ENCODE measurements at regions not wholly inside any gene's neighbourhood (a gene's known extent, or its start where the extent isn't known, plus 50 kb on each side); places are given as distances from the start of the nearest gene placed in this dataset.

DNA sequence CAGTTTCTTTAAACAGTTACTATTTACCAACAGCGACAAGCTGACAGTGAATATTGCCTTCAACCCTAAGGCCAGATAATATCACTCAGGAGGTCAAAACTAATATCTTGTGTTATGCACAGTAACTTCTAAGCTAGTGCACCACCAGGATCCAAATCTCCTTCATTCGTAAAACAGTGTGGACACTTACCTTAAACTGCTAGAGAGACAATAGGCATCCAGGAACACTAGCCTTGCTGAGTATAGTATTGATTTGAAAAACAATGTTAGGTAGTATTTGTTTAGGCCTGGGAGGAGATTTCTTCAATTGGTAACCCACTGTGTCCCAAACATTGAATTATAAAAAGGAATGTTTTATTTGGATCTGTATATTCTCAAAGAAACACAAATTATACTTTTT lies 707.9 kb upstream of the UBE2E2 start:
- FAIRE-seq (no peak), DNase-seq (ENCODE audit: insufficient read length, low spot score) (no peak)
- TF ChIP-seq PAX5 (IDR thresholded peaks at IDR 0.05; ENCODE audit: insufficient read depth, low read length, severe bottlenecking): no peak
- no peak for TF ChIP-seq POU2F2 (IDR thresholded peaks at IDR 0.05; ENCODE audit: low read depth, low read length)
- TF ChIP-seq POLR2A (IDR thresholded peaks at IDR 0.05; ENCODE audit: low read depth, low read length): no peak

DNA sequence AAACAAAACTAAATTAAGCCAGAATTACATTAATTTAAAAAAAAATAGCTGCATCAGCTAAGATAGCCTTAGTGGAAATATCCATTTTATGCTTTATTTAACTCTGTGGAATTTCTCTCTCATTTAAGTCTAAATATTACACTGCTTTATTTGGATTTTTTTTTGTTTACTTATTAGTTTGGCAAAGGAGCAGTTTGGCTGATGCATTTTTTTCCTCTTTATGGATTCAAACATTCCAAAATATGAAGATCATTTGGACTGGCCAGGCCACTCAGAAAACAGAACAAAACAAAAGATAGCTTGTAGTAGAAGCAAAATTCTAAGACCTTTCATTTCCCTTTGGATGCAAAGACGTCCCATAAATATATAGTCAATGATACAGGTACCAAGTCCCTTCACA lies 707.3 kb upstream of the UBE2E2 start:
- DNase-seq (ENCODE audit: insufficient read length, low spot score): no peak
- TF ChIP-seq POLR2AphosphoS5 (IDR thresholded peaks at IDR 0.05; ENCODE audit: low read depth, low read length): no peak
- TF ChIP-seq POU2F2 (IDR thresholded peaks at IDR 0.05; ENCODE audit: low read depth, low read length): no peak
- no peak for TF ChIP-seq POLR2A (IDR thresholded peaks at IDR 0.05; ENCODE audit: low read depth, low read length)
- no peak for TF ChIP-seq SPI1 (IDR thresholded peaks at IDR 0.05; ENCODE audit: low read depth, low read length)
- TF ChIP-seq TAF1 (IDR thresholded peaks at IDR 0.05; ENCODE audit: low read depth, low read length): no peak
- no peak for TF ChIP-seq PAX5 (IDR thresholded peaks at IDR 0.05; ENCODE audit: insufficient read depth, low read length, severe bottlenecking)
- no peak for FAIRE-seq

DNA sequence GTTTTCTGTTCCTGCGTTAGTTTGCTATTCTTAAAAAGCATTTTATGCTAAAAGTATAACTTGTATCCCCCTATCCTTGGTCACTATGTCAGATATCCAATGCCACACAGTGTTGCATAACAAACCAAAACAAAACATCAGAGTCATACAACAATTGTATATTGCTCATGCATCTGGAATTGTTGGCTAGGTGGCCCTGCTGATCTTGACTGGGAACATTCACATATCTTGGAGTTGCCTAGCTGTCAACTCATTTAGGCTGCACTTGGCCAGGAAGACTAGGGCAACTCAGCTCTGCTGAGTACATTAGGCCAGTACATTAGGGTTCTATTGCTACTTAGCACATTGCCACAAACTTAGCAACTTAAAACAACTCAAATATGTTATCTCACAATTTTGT lies 706.5 kb upstream of the UBE2E2 start:
- FAIRE-seq (no peak), DNase-seq (ENCODE audit: insufficient read length, low spot score) (no peak)
- TF ChIP-seq POLR2AphosphoS5 (IDR thresholded peaks at IDR 0.05; ENCODE audit: low read depth, low read length): no peak
- TF ChIP-seq SPI1 (IDR thresholded peaks at IDR 0.05; ENCODE audit: low read depth, low read length): no peak
- TF ChIP-seq POLR2A (IDR thresholded peaks at IDR 0.05; ENCODE audit: low read depth, low read length): no peak

DNA sequence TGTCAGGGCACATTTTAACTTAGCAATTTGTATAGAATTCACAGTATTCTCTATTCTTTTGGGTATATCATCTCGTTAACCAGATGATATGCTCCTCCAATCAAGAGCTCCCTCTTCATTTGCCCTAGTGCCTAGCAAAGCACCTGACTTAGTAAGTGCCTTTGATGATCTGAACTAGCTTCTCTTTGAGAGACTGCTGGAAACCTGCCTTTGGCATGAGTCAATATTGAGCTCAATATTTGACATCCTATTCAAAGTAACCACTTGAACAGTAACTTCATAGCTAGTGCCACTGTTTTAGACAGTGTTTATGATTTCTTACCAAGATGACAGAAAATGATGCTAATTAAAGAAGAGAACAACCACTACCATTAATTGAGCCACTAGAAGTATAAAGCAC lies 696.3 kb upstream of the UBE2E2 start:
- FAIRE-seq: no peak
- TF ChIP-seq POU2F2 (IDR thresholded peaks at IDR 0.05; ENCODE audit: low read depth, low read length) (no peak), POLR2AphosphoS5 (IDR thresholded peaks at IDR 0.05; ENCODE audit: low read depth, low read length) (no peak), TAF1 (IDR thresholded peaks at IDR 0.05; ENCODE audit: low read depth, low read length) (no peak), POLR2A (IDR thresholded peaks at IDR 0.05; ENCODE audit: low read depth, low read length) (no peak), SPI1 (IDR thresholded peaks at IDR 0.05; ENCODE audit: low read depth, low read length) (no peak)
- DNase-seq (ENCODE audit: insufficient read length, low spot score): no peak

DNA sequence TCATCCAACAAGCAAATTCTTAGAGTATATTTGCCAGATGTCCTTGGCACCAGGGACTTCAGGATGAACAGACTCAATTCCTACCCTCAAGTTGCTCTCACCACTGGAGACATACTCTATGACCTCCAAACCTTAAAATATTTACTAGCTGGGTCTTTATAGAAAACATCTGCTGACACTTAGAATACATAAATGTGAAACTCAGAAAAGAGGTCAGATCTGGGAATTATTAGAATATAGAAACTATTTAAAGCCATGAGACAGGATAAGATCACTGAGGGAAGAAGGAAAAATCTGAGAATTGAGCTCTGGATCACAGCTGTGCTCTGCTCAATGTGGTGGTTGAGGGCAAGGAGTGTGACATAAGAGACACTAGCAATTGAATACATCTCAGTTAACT lies 695.4 kb upstream of the UBE2E2 start:
- FAIRE-seq (no peak), DNase-seq (ENCODE audit: insufficient read length, low spot score) (no peak)
- no peak for TF ChIP-seq PAX5 (IDR thresholded peaks at IDR 0.05; ENCODE audit: insufficient read depth, low read length, severe bottlenecking)
- no peak for TF ChIP-seq SPI1 (IDR thresholded peaks at IDR 0.05; ENCODE audit: low read depth, low read length)
- TF ChIP-seq TAF1 (IDR thresholded peaks at IDR 0.05; ENCODE audit: low read depth, low read length): no peak
- TF ChIP-seq POLR2AphosphoS5 (IDR thresholded peaks at IDR 0.05; ENCODE audit: low read depth, low read length): no peak
- no peak for TF ChIP-seq POU2F2 (IDR thresholded peaks at IDR 0.05; ENCODE audit: low read depth, low read length)
- no peak for TF ChIP-seq POLR2A (IDR thresholded peaks at IDR 0.05; ENCODE audit: low read depth, low read length)

DNA sequence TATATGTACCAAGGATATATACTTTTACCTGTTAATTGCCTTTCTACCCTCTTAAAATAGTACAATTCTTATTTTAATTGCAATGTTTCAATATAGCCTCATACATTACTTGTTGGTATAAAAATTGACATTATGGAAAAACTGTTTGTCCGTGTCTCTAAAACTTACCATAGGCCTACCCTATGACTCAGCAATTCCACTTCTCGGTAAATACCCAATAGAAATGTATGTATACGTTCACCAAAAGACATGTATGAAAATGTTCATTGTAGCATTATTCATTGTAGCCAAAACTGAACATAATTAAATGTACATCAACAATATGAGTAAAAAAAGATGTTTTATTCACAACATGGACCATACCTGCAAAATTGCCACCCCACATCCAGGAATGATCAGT lies 679.2 kb upstream of the UBE2E2 start:
- DNase-seq (ENCODE audit: insufficient read length, low spot score) (no peak), FAIRE-seq (no peak)
- TF ChIP-seq SPI1 (IDR thresholded peaks at IDR 0.05; ENCODE audit: low read depth, low read length): no peak
- no peak for TF ChIP-seq PAX5 (IDR thresholded peaks at IDR 0.05; ENCODE audit: insufficient read depth, low read length, severe bottlenecking)
- TF ChIP-seq POU2F2 (IDR thresholded peaks at IDR 0.05; ENCODE audit: low read depth, low read length): no peak
- TF ChIP-seq TAF1 (IDR thresholded peaks at IDR 0.05; ENCODE audit: low read depth, low read length): no peak
- no peak for TF ChIP-seq POLR2AphosphoS5 (IDR thresholded peaks at IDR 0.05; ENCODE audit: low read depth, low read length)
- TF ChIP-seq POLR2A (IDR thresholded peaks at IDR 0.05; ENCODE audit: low read depth, low read length): no peak

DNA sequence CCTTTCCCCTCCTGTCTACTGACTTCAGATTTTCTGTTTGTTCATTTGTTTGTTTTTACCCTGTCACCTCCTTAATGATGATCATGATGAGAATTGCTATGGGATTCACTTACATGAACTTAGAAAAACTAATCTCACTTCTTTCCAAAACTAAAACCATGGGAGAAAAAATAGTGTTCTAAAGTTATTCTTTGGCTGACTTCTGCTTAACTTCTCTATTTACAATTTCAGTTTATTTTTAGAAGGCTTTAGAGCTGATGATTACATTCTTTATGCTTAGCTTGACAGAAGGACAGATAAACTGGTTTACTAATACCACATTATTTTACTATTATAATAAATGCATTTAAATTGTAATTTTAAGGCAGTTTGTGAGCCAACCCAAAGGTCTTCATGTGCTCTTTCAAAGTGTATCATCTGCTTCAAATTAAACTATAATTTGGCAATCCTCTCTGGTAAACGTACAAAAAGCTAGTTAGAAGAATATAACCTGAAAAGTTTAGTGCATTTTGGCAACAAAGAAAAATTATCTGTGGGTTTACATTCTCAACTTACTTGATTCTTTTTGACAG lies 676.8 kb upstream of the UBE2E2 start:
- no peak for TF ChIP-seq PAX5 (IDR thresholded peaks at IDR 0.05; ENCODE audit: insufficient read depth, low read length, severe bottlenecking)
- no peak for TF ChIP-seq SPI1 (IDR thresholded peaks at IDR 0.05; ENCODE audit: low read depth, low read length)
- no peak for TF ChIP-seq POLR2AphosphoS5 (IDR thresholded peaks at IDR 0.05; ENCODE audit: low read depth, low read length)
- TF ChIP-seq POLR2A (IDR thresholded peaks at IDR 0.05; ENCODE audit: low read depth, low read length): no peak
- no peak for TF ChIP-seq TAF1 (IDR thresholded peaks at IDR 0.05; ENCODE audit: low read depth, low read length)
- TF ChIP-seq POU2F2 (IDR thresholded peaks at IDR 0.05; ENCODE audit: low read depth, low read length): no peak
- FAIRE-seq (no peak), DNase-seq (ENCODE audit: insufficient read length, low spot score) (no peak)

DNA sequence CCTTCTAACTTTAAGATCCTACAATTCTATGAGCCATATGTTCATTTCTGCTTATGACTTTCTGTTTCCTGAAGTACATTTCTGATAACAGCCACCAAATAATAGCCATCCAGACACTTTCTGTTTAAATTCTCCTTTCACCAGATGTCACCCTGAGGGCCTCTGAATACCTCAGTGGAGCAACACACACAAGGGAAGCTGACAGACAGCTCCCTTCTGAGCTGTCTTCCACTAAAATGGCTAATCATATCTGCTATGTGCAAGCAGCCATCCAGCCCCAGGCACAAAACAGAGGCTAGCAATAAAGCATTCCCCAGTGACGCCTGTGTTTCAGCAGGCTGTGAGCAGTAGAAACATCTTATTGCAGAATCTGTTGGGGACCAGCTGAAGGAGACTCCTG lies 666.6 kb upstream of the UBE2E2 start:
- FAIRE-seq (no peak), DNase-seq (ENCODE audit: insufficient read length, low spot score) (no peak)
- no peak for TF ChIP-seq POLR2A (IDR thresholded peaks at IDR 0.05; ENCODE audit: low read depth, low read length)

DNA sequence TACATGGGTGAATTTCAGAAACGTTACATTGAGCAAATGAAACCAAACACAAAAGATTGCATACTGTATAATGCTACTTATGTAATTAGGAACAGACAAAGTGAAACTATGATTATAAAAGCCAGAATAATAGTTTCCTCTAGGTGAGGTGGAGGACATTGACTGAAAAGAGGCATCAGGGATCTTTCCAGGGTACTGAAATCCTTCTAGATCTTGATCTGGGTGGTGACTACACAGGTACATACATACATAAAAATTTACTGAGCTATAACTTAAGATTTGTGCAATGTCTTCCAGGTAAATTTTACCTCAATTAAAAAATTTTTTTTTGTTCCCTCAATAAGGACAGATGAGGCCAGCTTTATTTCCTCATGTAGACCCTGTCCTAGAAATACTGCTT lies 665.6 kb upstream of the UBE2E2 start:
- DNase-seq (ENCODE audit: insufficient read length, low spot score): no peak
- no peak for FAIRE-seq
- TF ChIP-seq POLR2A (IDR thresholded peaks at IDR 0.05; ENCODE audit: low read depth, low read length) (no peak), POLR2AphosphoS5 (IDR thresholded peaks at IDR 0.05; ENCODE audit: low read depth, low read length) (no peak), PAX5 (IDR thresholded peaks at IDR 0.05; ENCODE audit: insufficient read depth, low read length, severe bottlenecking) (no peak), POU2F2 (IDR thresholded peaks at IDR 0.05; ENCODE audit: low read depth, low read length) (no peak), SPI1 (IDR thresholded peaks at IDR 0.05; ENCODE audit: low read depth, low read length) (no peak), TAF1 (IDR thresholded peaks at IDR 0.05; ENCODE audit: low read depth, low read length) (no peak)

DNA sequence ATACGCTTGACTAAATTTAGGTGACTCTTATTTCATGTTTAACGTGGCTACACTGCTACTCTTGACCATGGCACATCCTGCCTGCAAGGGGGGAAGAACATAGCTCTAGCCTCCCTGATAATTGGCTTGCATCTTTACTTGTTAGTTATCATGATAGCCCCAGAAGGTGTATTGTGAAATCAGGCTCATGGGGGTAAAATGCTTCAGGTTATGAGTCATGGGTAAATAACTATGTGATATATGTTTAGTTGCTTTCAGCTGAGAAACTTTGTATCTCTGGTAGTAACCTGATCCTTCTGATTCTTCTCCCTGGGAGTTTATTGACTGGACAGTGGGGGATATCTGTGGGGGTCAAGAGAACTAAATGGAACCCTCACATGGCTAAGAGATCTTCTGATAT lies 660.8 kb upstream of the UBE2E2 start:
- TF ChIP-seq POU2F2 (IDR thresholded peaks at IDR 0.05; ENCODE audit: low read depth, low read length) (no peak), SPI1 (IDR thresholded peaks at IDR 0.05; ENCODE audit: low read depth, low read length) (no peak), POLR2A (IDR thresholded peaks at IDR 0.05; ENCODE audit: low read depth, low read length) (no peak), PAX5 (IDR thresholded peaks at IDR 0.05; ENCODE audit: insufficient read depth, low read length, severe bottlenecking) (no peak), POLR2AphosphoS5 (IDR thresholded peaks at IDR 0.05; ENCODE audit: low read depth, low read length) (no peak), TAF1 (IDR thresholded peaks at IDR 0.05; ENCODE audit: low read depth, low read length) (no peak)
- no peak for FAIRE-seq
- no peak for DNase-seq (ENCODE audit: insufficient read length, low spot score)

Measured in GM12891 (cell line).